DND-41 (cell line): ENCODE measurements at regions not wholly inside any gene's neighbourhood (a gene's known extent, or its start where the extent isn't known, plus 50 kb on each side); places are given as distances from the start of the nearest gene placed in this dataset.

Experiments
- CTCF ChIP-seq: IDR thresholded peaks from 2 replicates; pipeline ENCODE4 v1.5.1; 2012; ENCODE audit warnings: borderline replicate concordance, low read length, moderate library complexity, mild to moderate bottlenecking; ENCODE audit not compliant: poor library complexity, severe bottlenecking; ENCODE audit errors: extremely low read depth
- EZH2 ChIP-seq: IDR thresholded peaks from 3 replicates; pipeline ENCODE4 v1.6.1; 2012; ENCODE audit warnings: borderline replicate concordance, low read depth, mild to moderate bottlenecking, moderate library complexity, low read length, inconsistent platforms; ENCODE audit not compliant: severe bottlenecking

- TF ChIP-seq CTCF (no peak), EZH2 (no peak)
Measured at GRCh38 chr13:66152596-66152995, 1077.5 kb downstream of the PCDH9 start.
